SH-SY5Y (cell line): ENCODE measurements at regions not wholly inside any gene's neighbourhood (a gene's known extent, or its start where the extent isn't known, plus 50 kb on each side); places are given as distances from the start of the nearest gene placed in this dataset.

ENCODE experiments used
- GATA2 ChIP-seq: IDR thresholded peaks from 2 replicates; pipeline ENCODE4 v1.6.1; 2011; ENCODE audit warnings: mild to moderate bottlenecking, low read depth, low read length
- GATA3 ChIP-seq: IDR thresholded peaks from 2 replicates; pipeline ENCODE4 v1.6.1; 2011; ENCODE audit warnings: low read depth, mild to moderate bottlenecking, low read length, moderate library complexity

DNA sequence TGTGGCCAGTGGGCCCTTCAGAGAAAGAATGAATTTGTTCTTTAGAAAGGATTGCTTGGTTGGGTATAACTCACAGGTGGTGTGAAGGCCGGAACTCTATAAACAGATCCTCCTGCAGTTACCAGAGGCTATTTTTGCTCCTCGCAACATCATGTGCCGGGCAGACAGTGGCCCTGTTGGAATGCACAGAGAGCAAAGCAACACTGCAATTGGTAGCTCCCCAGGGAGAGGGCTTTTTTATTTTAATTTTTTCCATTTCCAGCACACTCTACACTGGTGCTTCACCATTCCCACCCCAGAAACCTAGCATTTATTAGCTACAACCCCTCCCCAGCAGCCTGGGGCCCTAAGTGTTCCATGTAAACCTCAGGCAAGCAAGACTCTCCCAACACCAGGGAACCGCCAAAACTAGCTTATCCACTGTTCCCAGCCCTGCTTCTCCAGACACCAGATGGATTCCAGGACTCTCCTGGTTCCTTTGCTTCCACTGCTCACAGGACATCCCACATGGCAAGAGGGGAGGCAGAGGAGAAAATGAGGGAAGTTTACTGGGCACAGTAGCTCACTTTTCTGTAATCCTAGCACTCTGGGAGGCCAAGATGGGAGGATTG, 75.1 kb upstream of the TMEM164 start:
- no peak for TF ChIP-seq GATA3
- TF ChIP-seq GATA2: no peak

GRCh38 chrX:109928596-109929335, 74.1 kb upstream of the TMEM164 start:
- TF ChIP-seq GATA2 (no peak), GATA3 (no peak)

DNA sequence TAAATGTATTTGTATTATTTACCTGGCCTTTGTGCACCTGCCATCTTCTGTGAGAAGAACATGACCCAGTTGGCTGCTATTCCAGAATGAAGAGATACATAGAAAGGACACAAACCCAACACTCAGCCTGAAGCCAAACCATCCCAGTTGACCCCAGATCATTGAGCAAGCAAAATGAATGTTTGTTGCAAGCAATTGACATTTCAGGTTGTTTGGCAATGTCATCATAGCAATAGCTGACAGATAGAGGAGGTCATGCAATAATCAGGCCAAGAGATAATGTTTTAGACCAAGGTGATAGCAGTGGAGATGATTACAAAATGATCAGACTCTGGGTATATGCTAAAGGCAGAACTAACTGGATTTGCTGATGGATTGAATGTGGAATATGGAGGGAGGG, 71.2 kb upstream of the TMEM164 start:
- TF ChIP-seq GATA2 (no peak), GATA3 (no peak)

DNA sequence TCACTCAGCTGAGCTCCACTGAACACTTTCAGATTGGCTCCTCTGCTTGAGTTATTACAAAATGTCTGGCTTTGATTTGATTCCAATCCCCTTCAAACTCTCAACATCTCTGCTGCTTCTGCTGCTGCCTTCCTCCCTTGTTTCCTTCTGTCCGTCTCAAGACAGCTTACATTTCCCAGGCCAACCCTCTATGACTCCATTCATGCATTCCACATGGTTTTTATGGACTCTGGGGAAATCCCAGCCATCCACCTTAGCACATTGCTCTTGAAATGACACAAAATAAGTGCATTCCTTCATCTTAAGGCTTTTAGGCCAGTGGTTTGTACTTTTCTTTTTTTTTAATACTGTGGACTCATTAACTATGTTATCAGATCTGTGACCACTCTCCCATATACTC, 68.5 kb upstream of the TMEM164 start:
- TF ChIP-seq GATA2: no peak
- TF ChIP-seq GATA3: no peak

DNA sequence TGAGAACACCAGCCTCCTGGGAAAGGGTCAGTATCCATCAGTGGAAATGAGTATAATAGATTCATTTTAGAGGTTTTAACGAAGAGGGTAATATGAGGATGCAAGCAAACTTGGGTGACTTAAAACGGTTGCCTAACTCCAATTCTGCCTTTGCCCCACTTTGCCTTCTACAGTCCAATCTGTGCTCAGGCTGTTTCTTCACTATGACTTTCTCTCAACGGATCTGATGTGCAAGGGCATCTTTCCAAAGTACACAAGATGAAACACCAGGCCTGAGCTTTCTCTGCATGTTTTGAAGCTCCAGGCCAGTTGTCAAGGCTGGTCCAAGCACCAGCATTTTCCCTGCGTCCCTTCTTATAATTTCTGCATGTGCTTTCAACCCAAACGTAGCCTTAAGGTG, 68.0 kb upstream of the TMEM164 start:
- no peak for TF ChIP-seq GATA2
- no peak for TF ChIP-seq GATA3

- no peak for TF ChIP-seq GATA2
- TF ChIP-seq GATA3: no peak
These were observed 66.8 kb upstream of the TMEM164 start for GRCh38 chrX:109936114-109936513.

DNA sequence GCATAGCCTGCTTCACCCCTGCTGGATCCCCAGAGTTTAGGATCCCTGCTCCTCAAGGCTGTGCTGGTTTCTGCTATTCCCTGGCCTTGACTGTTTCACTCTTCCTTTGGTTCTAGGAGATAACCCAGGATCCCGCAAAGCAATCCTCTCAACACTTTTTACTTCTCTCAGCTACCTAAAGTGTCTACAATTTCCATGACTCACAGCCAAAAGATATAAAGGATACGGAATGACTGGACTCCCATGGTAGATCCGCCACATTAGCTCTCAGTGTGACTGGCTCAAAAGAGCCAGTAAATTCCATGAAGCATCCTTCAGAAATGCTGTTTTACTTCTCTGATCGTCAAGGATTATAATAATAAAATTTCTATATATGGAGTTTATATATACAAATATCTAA, 66.3 kb upstream of the TMEM164 start:
- TF ChIP-seq GATA2 (no peak), GATA3 (no peak)

DNA sequence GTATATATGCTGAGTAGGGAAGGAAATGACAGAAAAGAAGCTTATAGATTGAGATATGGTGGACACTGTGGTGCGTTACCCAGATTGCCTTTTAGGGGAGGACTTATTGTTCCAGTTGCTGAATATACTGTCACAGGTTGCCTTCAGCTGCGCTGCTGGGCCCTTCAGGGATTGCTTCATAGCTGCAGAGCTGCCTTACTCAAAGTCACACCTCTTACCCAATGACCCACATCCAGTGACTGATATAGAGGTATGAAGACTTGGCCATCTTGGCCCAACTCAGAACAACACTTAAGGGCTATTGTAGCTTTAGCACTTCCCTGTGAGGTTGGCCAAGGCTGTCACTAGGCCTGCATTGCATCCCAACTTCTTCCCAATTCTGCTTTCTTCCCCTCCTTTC, 63.4 kb upstream of the TMEM164 start:
- no peak for TF ChIP-seq GATA3
- TF ChIP-seq GATA2: no peak

DNA sequence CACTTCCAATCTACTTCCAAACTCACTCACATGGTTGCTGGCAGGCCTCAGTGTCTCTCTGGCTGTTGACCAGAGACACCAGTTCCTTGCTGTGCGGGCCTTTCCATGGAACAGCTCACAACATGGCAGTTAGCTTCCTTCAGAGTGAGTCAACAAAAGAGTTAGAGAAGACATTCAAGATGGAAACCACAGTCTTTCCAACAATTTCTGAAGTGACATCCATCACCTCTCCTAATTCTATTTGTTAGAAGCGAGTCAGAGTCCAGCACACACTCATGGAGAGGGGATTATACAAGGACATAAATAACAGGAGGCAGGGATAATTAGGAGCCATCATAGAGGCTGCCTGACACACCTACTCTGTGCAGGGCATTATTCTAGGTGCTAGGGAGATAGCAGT, 62.5 kb upstream of the TMEM164 start:
- TF ChIP-seq GATA3 (no peak), GATA2 (no peak)

GRCh38 chrX:109943092-109943739, 59.7 kb upstream of the TMEM164 start:
- no peak for TF ChIP-seq GATA2
- TF ChIP-seq GATA3: no peak

GRCh38 chrX:109943740-109944092, 59.2 kb upstream of the TMEM164 start:
- TF ChIP-seq GATA2 (no peak), GATA3 (no peak)

- TF ChIP-seq GATA2 (no peak), GATA3 (no peak)
These were observed 50.9 kb upstream of the TMEM164 start for GRCh38 chrX:109952050-109952449.

GRCh38 chrX:109952985-109953905, 49.7 kb upstream of the TMEM164 start:
- TF ChIP-seq GATA2 (no peak), GATA3 (no peak)
